ENCODE measurements at regions not wholly inside any gene's neighbourhood (a gene's known extent, or its start where the extent isn't known, plus 50 kb on each side); places are given as distances from the start of the nearest gene placed in this dataset.

GRCh38 chr12:125357561-125357960 is 292.3 kb downstream of the AACS start:
- H3K27ac ChIP-seq (ENCODE audit: low read depth, low read length, poor library complexity, severe bottlenecking) = no peak overlapping the region
- no peaks in the 10 kb centered on the region for H3K9me3 ChIP-seq (ENCODE audit: low read length)
- no peaks in the 10 kb centered on the region for H3K36me3 ChIP-seq (ENCODE audit: insufficient read depth, low read length)
- peaks cover 4% of the 10 kb centered on the region; the same call in 1 of the 2 replicates for H3K27me3 ChIP-seq (ENCODE audit: insufficient read depth, low read length)
- no peak overlapping the region for H2AFZ ChIP-seq (ENCODE audit: low read length)
- no peak overlapping the region for H3K9ac ChIP-seq (ENCODE audit: low read length)
- no peak overlapping the region for H3K4me3 ChIP-seq (ENCODE audit: low read depth, low read length, poor library complexity, severe bottlenecking)
- H3K4me1 ChIP-seq (ENCODE audit: insufficient read depth, low read length, severe bottlenecking) = no peaks in the 10 kb centered on the region
- H3K79me2 ChIP-seq (ENCODE audit: insufficient read depth, low read length) = no peaks in the 10 kb centered on the region
- TF ChIP-seq, protein P1, sequence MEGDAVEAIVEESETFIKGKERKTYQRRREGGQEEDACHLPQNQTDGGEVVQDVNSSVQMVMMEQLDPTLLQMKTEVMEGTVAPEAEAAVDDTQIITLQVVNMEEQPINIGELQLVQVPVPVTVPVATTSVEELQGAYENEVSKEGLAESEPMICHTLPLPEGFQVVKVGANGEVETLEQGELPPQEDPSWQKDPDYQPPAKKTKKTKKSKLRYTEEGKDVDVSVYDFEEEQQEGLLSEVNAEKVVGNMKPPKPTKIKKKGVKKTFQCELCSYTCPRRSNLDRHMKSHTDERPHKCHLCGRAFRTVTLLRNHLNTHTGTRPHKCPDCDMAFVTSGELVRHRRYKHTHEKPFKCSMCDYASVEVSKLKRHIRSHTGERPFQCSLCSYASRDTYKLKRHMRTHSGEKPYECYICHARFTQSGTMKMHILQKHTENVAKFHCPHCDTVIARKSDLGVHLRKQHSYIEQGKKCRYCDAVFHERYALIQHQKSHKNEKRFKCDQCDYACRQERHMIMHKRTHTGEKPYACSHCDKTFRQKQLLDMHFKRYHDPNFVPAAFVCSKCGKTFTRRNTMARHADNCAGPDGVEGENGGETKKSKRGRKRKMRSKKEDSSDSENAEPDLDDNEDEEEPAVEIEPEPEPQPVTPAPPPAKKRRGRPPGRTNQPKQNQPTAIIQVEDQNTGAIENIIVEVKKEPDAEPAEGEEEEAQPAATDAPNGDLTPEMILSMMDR (IDR thresholded peaks at IDR 0.05; ENCODE audit: low read length) = no peak
- TF ChIP-seq EZH2 (IDR thresholded peaks at IDR 0.05; ENCODE audit: borderline replicate concordance, low read length) = no peak
- no peaks in the 10 kb centered on the region for H3K9me2 ChIP-seq (ENCODE audit: low read depth, low read length)
- H4K20me1 ChIP-seq (ENCODE audit: insufficient read depth, low read length) = no peaks in the 10 kb centered on the region
- H3F3A ChIP-seq (ENCODE audit: insufficient read depth, low read length) = no peaks in the 10 kb centered on the region
- H3K4me2 ChIP-seq (ENCODE audit: low read length) = no peak overlapping the region

GRCh38 chr12:125360540-125360939 is 295.3 kb downstream of the AACS start:
- Histone ChIP-seq H3K79me2 (ENCODE audit: insufficient read depth, low read length) (no peaks in the 10 kb centered on the region), H3K9ac (ENCODE audit: low read length) (no peak overlapping the region), H3K4me3 (ENCODE audit: low read depth, low read length, poor library complexity, severe bottlenecking) (no peak overlapping the region), H3K9me3 (ENCODE audit: low read length) (no peaks in the 10 kb centered on the region), H3K4me1 (ENCODE audit: insufficient read depth, low read length, severe bottlenecking) (no peaks in the 10 kb centered on the region), H3K4me2 (ENCODE audit: low read length) (no peak overlapping the region), H3K27ac (ENCODE audit: low read depth, low read length, poor library complexity, severe bottlenecking) (no peak overlapping the region), H4K20me1 (ENCODE audit: insufficient read depth, low read length) (no peaks in the 10 kb centered on the region), H3K36me3 (ENCODE audit: insufficient read depth, low read length) (no peaks in the 10 kb centered on the region), H3K9me2 (ENCODE audit: low read depth, low read length) (no peaks in the 10 kb centered on the region), H2AFZ (ENCODE audit: low read length) (no peak overlapping the region), H3K27me3 (ENCODE audit: insufficient read depth, low read length) (peaks cover 4% of the 10 kb centered on the region; the same call in 1 of the 2 replicates), H3F3A (ENCODE audit: insufficient read depth, low read length) (no peaks in the 10 kb centered on the region)
- TF ChIP-seq, protein P1 (IDR thresholded peaks at IDR 0.05; ENCODE audit: low read length) = no peak
- no peak for TF ChIP-seq EZH2 (IDR thresholded peaks at IDR 0.05; ENCODE audit: borderline replicate concordance, low read length)

GRCh38 chr12:125371033-125371432 is 305.8 kb downstream of the AACS start:
- Histone ChIP-seq H3K4me1 (ENCODE audit: insufficient read depth, low read length, severe bottlenecking) (no peaks in the 10 kb centered on the region), H3K9me3 (ENCODE audit: low read length) (no peaks in the 10 kb centered on the region), H3K9ac (ENCODE audit: low read length) (no peak overlapping the region), H2AFZ (ENCODE audit: low read length) (no peak overlapping the region), H3K4me2 (ENCODE audit: low read length) (no peak overlapping the region), H3K9me2 (ENCODE audit: low read depth, low read length) (no peaks in the 10 kb centered on the region), H3K27me3 (ENCODE audit: insufficient read depth, low read length) (no peaks in the 10 kb centered on the region), H3K79me2 (ENCODE audit: insufficient read depth, low read length) (no peaks in the 10 kb centered on the region), H3K27ac (ENCODE audit: low read depth, low read length, poor library complexity, severe bottlenecking) (no peak overlapping the region), H3K4me3 (ENCODE audit: low read depth, low read length, poor library complexity, severe bottlenecking) (no peak overlapping the region), H4K20me1 (ENCODE audit: insufficient read depth, low read length) (no peaks in the 10 kb centered on the region), H3K36me3 (ENCODE audit: insufficient read depth, low read length) (no peaks in the 10 kb centered on the region), H3F3A (ENCODE audit: insufficient read depth, low read length) (no peaks in the 10 kb centered on the region)
- TF ChIP-seq EZH2 (IDR thresholded peaks at IDR 0.05; ENCODE audit: borderline replicate concordance, low read length) = no peak
- TF ChIP-seq, protein P1 (IDR thresholded peaks at IDR 0.05; ENCODE audit: low read length) = no peak
